Mesothelial cell of epicardium (in vitro differentiated cells): ENCODE measurements at regions not wholly inside any gene's neighbourhood (a gene's known extent, or its start where the extent isn't known, plus 50 kb on each side); places are given as distances from the start of the nearest gene placed in this dataset.

Source experiments
- DNase-seq, 2 experiments: peaks; one replicate each; pipeline ENCODE4 v3.0.0; 2021; ENCODE audit warnings: low spot score in 2 of 2; ENCODE audit not compliant: unreplicated experiment in 2 of 2
- H3K27ac Mint-ChIP-seq: 2 replicates; pipeline ENCODE4 v1.8.0; 2021; ENCODE audit warnings: mixed read lengths
- H3K27me3 Mint-ChIP-seq: 2 replicates; pipeline ENCODE4 v1.8.0; 2021; ENCODE audit warnings: low read depth, mixed read lengths
- H3K36me3 Mint-ChIP-seq: 2 replicates; pipeline ENCODE4 v1.8.0; 2021; ENCODE audit warnings: mixed read lengths
- H3K4me1 Mint-ChIP-seq: 2 replicates; pipeline ENCODE4 v1.8.0; 2021; ENCODE audit warnings: mixed read lengths
- H3K4me3 Mint-ChIP-seq: 2 replicates; pipeline ENCODE4 v1.8.0; 2021; ENCODE audit warnings: mild to moderate bottlenecking, moderate library complexity, mixed read lengths
- H3K9me3 Mint-ChIP-seq: 2 replicates; pipeline ENCODE4 v1.8.0; 2021; ENCODE audit warnings: mixed read lengths
- TF ChIP-seq, protein P1 (sequence below): fragments of 200-600 bp; sonication (generic); IDR thresholded peaks from one replicate; pipeline ENCODE4 v1.5.0; 2021; ENCODE audit warnings: antibody characterized with exemption; ENCODE audit not compliant: unreplicated experiment

DNA sequence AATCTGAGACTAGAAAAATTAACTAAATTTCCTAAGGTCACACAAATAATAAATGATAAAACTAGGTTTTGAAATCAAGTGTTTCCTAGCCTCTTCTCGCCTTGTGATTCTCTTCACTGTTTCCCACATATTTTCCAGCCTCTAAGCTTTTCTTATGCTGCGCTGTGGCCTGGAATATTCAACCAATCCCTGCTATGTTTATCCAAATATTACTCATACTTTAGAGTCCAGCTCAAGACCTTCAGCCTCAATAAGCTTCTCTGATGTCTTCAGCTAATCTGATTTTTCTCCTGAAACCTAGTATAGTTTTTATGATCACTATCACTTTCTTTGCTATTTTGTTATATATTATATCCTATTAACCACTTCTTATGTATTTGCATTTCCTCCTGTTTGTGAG lies 303.1 kb upstream of the CDH6 start:
- TF ChIP-seq, protein P1, sequence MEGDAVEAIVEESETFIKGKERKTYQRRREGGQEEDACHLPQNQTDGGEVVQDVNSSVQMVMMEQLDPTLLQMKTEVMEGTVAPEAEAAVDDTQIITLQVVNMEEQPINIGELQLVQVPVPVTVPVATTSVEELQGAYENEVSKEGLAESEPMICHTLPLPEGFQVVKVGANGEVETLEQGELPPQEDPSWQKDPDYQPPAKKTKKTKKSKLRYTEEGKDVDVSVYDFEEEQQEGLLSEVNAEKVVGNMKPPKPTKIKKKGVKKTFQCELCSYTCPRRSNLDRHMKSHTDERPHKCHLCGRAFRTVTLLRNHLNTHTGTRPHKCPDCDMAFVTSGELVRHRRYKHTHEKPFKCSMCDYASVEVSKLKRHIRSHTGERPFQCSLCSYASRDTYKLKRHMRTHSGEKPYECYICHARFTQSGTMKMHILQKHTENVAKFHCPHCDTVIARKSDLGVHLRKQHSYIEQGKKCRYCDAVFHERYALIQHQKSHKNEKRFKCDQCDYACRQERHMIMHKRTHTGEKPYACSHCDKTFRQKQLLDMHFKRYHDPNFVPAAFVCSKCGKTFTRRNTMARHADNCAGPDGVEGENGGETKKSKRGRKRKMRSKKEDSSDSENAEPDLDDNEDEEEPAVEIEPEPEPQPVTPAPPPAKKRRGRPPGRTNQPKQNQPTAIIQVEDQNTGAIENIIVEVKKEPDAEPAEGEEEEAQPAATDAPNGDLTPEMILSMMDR: no peak
- H3K27me3 Mint-ChIP-seq: peaks cover 4% of the 10 kb centered on the region
- DNase-seq: no peak
- no peak overlapping the region for H3K4me3 Mint-ChIP-seq
- H3K9me3 Mint-ChIP-seq: no peaks in the 10 kb centered on the region
- no peak overlapping the region for H3K27ac Mint-ChIP-seq
- no peaks in the 10 kb centered on the region for H3K4me1 Mint-ChIP-seq
- H3K36me3 Mint-ChIP-seq: no peaks in the 10 kb centered on the region

DNA sequence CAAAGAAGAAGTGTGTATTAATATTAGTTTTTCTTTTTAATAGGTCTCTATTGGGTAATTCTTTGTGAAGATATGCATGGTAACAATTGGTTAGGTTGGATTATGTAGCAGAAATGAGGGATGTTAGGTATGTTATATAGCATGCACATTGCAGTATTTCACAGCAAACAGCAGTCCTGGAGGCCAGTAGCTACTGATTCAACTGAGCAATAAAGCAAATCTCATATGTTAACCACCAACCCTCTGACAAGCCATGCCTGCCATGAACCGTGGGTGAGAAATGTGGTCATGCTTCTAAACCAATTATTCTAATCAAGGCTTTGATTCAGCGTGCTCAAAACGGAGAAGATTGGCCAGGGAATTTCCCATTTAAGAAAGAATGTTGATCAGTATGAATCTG lies 313.0 kb upstream of the CDH6 start:
- Mint-ChIP-seq H3K27ac (no peak overlapping the region), H3K27me3 (no peaks in the 10 kb centered on the region), H3K4me3 (no peak overlapping the region), H3K4me1 (no peaks in the 10 kb centered on the region), H3K36me3 (no peaks in the 10 kb centered on the region), H3K9me3 (peaks cover 8% of the 10 kb centered on the region)
- TF ChIP-seq, protein P1: no peak
- no peak for DNase-seq

GRCh38 chr5:30879887-30880286 lies 313.6 kb upstream of the CDH6 start:
- H3K9me3 Mint-ChIP-seq: peaks cover 8% of the 10 kb centered on the region
- H3K27ac Mint-ChIP-seq: no peak overlapping the region
- DNase-seq: no peak
- TF ChIP-seq, protein P1: no peak
- no peak overlapping the region for H3K4me3 Mint-ChIP-seq
- no peaks in the 10 kb centered on the region for H3K36me3 Mint-ChIP-seq
- no peaks in the 10 kb centered on the region for H3K4me1 Mint-ChIP-seq
- no peaks in the 10 kb centered on the region for H3K27me3 Mint-ChIP-seq

GRCh38 chr5:30878746-30879145 lies 314.7 kb upstream of the CDH6 start:
- H3K4me3 Mint-ChIP-seq: no peak overlapping the region
- no peaks in the 10 kb centered on the region for H3K36me3 Mint-ChIP-seq
- H3K27me3 Mint-ChIP-seq: peaks cover 2% of the 10 kb centered on the region
- no peaks in the 10 kb centered on the region for H3K4me1 Mint-ChIP-seq
- DNase-seq: no peak
- TF ChIP-seq, protein P1: no peak
- H3K27ac Mint-ChIP-seq: no peak overlapping the region
- peaks cover 1% of the 10 kb centered on the region for H3K9me3 Mint-ChIP-seq

DNA sequence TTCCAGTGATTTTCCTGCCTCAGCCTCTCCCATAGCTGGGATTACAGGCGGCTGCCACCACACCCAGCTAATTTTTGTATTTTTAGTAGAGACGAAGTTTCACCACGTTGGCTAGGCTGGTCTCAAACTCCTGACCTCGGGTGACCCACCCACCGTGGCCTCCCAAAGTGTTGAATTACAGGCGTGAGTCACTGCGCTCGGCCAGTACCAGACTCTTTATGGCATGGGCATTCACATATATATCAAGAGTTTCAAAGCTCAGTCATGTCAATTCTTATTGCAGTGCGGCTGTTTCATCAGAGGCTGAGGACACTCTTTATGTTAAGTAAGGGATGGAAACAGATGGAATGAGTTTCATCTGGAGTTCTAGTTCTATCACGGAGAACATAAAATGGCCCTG lies 315.2 kb upstream of the CDH6 start:
- TF ChIP-seq, protein P1: no peak
- H3K27ac Mint-ChIP-seq: no peak overlapping the region
- H3K4me3 Mint-ChIP-seq: no peak overlapping the region
- no peak for DNase-seq
- no peaks in the 10 kb centered on the region for H3K36me3 Mint-ChIP-seq
- H3K4me1 Mint-ChIP-seq: no peaks in the 10 kb centered on the region
- H3K9me3 Mint-ChIP-seq: no peaks in the 10 kb centered on the region
- H3K27me3 Mint-ChIP-seq: peaks cover 2% of the 10 kb centered on the region

- Mint-ChIP-seq H3K36me3 (no peaks in the 10 kb centered on the region), H3K9me3 (no peaks in the 10 kb centered on the region), H3K27me3 (peaks cover 6% of the 10 kb centered on the region), H3K4me3 (no peak overlapping the region), H3K4me1 (no peaks in the 10 kb centered on the region), H3K27ac (no peak overlapping the region)
- DNase-seq: no peak
- TF ChIP-seq, protein P1: no peak
These were observed 319.0 kb upstream of the CDH6 start for GRCh38 chr5:30874241-30875034.
